ENCODE measurements at regions not wholly inside any gene's neighbourhood (a gene's known extent, or its start where the extent isn't known, plus 50 kb on each side); places are given as distances from the start of the nearest gene placed in this dataset.

DNA sequence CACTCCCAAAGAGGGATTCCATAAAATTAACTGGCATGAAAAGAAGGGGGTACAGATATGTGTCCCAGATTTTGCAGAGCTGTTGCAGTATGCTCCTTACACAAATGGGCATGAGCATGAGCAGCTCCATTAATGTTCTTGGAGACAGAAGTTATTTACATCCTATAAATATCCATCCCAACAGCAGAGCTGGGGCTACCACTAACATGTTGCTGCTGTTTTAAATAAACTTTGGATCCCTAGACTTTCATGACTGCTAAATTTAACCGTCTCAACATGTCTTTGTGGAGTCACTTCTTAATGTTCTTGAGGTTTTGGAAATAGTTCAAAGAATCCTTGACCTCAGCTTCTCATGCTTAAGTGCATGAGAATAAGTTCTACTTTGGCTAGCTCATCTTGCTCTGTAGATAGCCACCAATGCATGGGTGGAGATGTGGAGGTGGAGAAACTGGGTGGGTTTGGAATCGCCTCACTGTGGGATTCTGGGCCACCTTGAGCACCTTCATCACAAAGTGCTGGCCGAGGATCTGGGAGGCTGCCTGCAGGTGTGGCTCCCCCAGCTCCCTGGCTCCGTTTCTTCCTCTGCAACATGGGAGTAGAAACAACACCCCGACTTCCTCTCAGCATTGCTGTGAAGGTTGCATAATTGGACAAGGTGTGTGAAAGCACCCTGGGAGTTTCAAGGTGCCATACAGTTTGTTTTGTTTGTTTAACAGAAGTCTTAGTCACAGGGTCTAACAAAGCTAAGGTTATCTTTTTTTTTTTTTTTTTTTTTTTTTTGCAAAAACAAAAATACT, 307.2 kb downstream of the MYCN start:
- no peak for TF ChIP-seq CTCF (IDR thresholded peaks at IDR 0.05; ENCODE audit: low read depth, low read length, missing input control)
- TF ChIP-seq GABPA (IDR thresholded peaks at IDR 0.05 in 1 of 2, conservative IDR thresholded peaks at IDR 0.05 in 1 of 2): no peak
- no peak for TF ChIP-seq RAD21 (IDR thresholded peaks at IDR 0.05)
- TF ChIP-seq EGR1 (IDR thresholded peaks at IDR 0.05; ENCODE audit: low read depth in 2 of 2): no peak
